ENCODE measurements at regions not wholly inside any gene's neighbourhood (a gene's known extent, or its start where the extent isn't known, plus 50 kb on each side); places are given as distances from the start of the nearest gene placed in this dataset.

- TF ChIP-seq CTCF (IDR thresholded peaks at IDR 0.05) (no peak), ZFX (IDR thresholded peaks at IDR 0.05; ENCODE audit: borderline replicate concordance) (no peak)
These were observed 325.3 kb upstream of the MEX3C start for GRCh38 chr18:51522821-51523220.

Measured in 22Rv1 (cell line).